ENCODE measurements at regions not wholly inside any gene's neighbourhood (a gene's known extent, or its start where the extent isn't known, plus 50 kb on each side); places are given as distances from the start of the nearest gene placed in this dataset.

GRCh38 chr2:151025816-151026215, 235.8 kb downstream of the RBM43 start:
- no peak overlapping the region for H3K4me2 ChIP-seq (ENCODE audit: insufficient read depth, low read length)
- TF ChIP-seq CTCF (IDR thresholded peaks at IDR 0.05; ENCODE audit: extremely low read depth, low read depth, low read length) = no peak
- no peaks in the 10 kb centered on the region for H3K79me2 ChIP-seq (ENCODE audit: insufficient read depth, low read length)
- H3K4me3 ChIP-seq (ENCODE audit: insufficient read depth, low read length) = no peak overlapping the region
- H3K36me3 ChIP-seq (ENCODE audit: insufficient read depth, low read length) = no peaks in the 10 kb centered on the region
- no peaks in the 10 kb centered on the region for H3K9me3 ChIP-seq (ENCODE audit: low read depth, low read length)
- H3K4me1 ChIP-seq (ENCODE audit: insufficient read depth, low read length) = peaks cover 15% of the 10 kb centered on the region
- no peak overlapping the region for H2AFZ ChIP-seq (ENCODE audit: low read length)
- no peaks in the 10 kb centered on the region for H4K20me1 ChIP-seq (ENCODE audit: insufficient read depth, low read length)
- H3K27me3 ChIP-seq (ENCODE audit: insufficient read depth, low read length) = no peaks in the 10 kb centered on the region
- no peak for DNase-seq (ENCODE audit: insufficient read length, low spot score, missing footprints)
- H3K27ac ChIP-seq (ENCODE audit: low read depth, low read length) = no peak overlapping the region

GRCh38 chr2:151024696-151025251, 236.9 kb downstream of the RBM43 start:
- no peaks in the 10 kb centered on the region for H3K79me2 ChIP-seq (ENCODE audit: insufficient read depth, low read length)
- no peak overlapping the region for H2AFZ ChIP-seq (ENCODE audit: low read length)
- no peak overlapping the region for H3K27ac ChIP-seq (ENCODE audit: low read depth, low read length)
- H3K4me3 ChIP-seq (ENCODE audit: insufficient read depth, low read length) = no peak overlapping the region
- no peaks in the 10 kb centered on the region for H3K36me3 ChIP-seq (ENCODE audit: insufficient read depth, low read length)
- H3K9me3 ChIP-seq (ENCODE audit: low read depth, low read length) = no peaks in the 10 kb centered on the region
- no peaks in the 10 kb centered on the region for H4K20me1 ChIP-seq (ENCODE audit: insufficient read depth, low read length)
- no peak overlapping the region for H3K4me2 ChIP-seq (ENCODE audit: insufficient read depth, low read length)
- peaks cover 8% of the 10 kb centered on the region for H3K4me1 ChIP-seq (ENCODE audit: insufficient read depth, low read length)
- no peak for TF ChIP-seq CTCF (IDR thresholded peaks at IDR 0.05; ENCODE audit: extremely low read depth, low read depth, low read length)
- H3K27me3 ChIP-seq (ENCODE audit: insufficient read depth, low read length) = no peaks in the 10 kb centered on the region
- DNase-seq (ENCODE audit: insufficient read length, low spot score, missing footprints) = no peak

DNA sequence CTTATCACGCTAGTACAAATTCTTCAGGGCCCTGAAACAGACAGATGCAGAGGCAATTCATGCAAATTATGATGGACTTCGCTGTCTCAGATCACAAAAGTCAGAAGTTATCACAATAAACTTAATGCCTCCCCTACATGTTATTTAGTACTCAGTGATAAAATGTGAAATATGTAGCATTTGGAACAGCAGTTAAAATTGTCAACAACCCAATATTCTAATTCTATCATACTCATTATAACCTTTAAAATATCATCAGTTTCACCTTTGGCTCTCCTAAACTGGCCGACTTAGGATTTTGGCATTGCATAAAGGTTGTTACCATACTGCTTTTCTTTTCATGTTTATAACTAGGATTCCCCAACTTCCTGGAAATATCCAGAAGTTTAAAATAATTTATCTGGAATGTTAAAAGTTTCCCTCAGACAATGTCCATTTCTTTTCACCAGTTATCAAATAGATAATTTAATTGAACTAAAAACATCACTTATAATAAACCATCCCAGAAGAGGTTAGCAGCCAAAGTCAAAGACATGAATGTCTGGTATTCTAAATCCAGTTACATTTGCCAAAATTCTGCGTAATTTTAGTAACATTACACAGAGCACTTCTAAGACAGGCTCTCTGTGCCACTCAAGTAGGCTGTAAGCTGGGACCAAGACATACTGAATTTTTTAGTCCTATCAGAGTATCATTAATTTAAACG, 239.8 kb downstream of the RBM43 start:
- H3K27me3 ChIP-seq (ENCODE audit: insufficient read depth, low read length) = no peaks in the 10 kb centered on the region
- H3K27ac ChIP-seq (ENCODE audit: low read depth, low read length) = no peak overlapping the region
- DNase-seq (ENCODE audit: insufficient read length, low spot score, missing footprints) = no peak
- no peaks in the 10 kb centered on the region for H3K36me3 ChIP-seq (ENCODE audit: insufficient read depth, low read length)
- no peak overlapping the region for H2AFZ ChIP-seq (ENCODE audit: low read length)
- no peak for TF ChIP-seq CTCF (IDR thresholded peaks at IDR 0.05; ENCODE audit: extremely low read depth, low read depth, low read length)
- no peaks in the 10 kb centered on the region for H4K20me1 ChIP-seq (ENCODE audit: insufficient read depth, low read length)
- no peak overlapping the region for H3K4me2 ChIP-seq (ENCODE audit: insufficient read depth, low read length)
- no peak overlapping the region for H3K4me3 ChIP-seq (ENCODE audit: insufficient read depth, low read length)
- H3K9me3 ChIP-seq (ENCODE audit: low read depth, low read length) = peaks cover 2% of the 10 kb centered on the region
- H3K79me2 ChIP-seq (ENCODE audit: insufficient read depth, low read length) = no peaks in the 10 kb centered on the region
- no peaks in the 10 kb centered on the region for H3K4me1 ChIP-seq (ENCODE audit: insufficient read depth, low read length)

GRCh38 chr2:151020411-151020810, 241.3 kb downstream of the RBM43 start:
- DNase-seq (ENCODE audit: insufficient read length, low spot score, missing footprints) = no peak
- Histone ChIP-seq H3K4me3 (ENCODE audit: insufficient read depth, low read length) (no peak overlapping the region), H2AFZ (ENCODE audit: low read length) (no peak overlapping the region), H3K79me2 (ENCODE audit: insufficient read depth, low read length) (no peaks in the 10 kb centered on the region), H3K9me3 (ENCODE audit: low read depth, low read length) (peaks cover 2% of the 10 kb centered on the region), H3K4me2 (ENCODE audit: insufficient read depth, low read length) (no peak overlapping the region), H3K4me1 (ENCODE audit: insufficient read depth, low read length) (no peaks in the 10 kb centered on the region), H4K20me1 (ENCODE audit: insufficient read depth, low read length) (no peaks in the 10 kb centered on the region), H3K27ac (ENCODE audit: low read depth, low read length) (no peak overlapping the region), H3K27me3 (ENCODE audit: insufficient read depth, low read length) (no peaks in the 10 kb centered on the region), H3K36me3 (ENCODE audit: insufficient read depth, low read length) (no peaks in the 10 kb centered on the region)
- TF ChIP-seq CTCF (IDR thresholded peaks at IDR 0.05; ENCODE audit: extremely low read depth, low read depth, low read length) = no peak

Measured in osteoblast (primary cell).